Ovary (tissue), 7 donors: ENCODE measurements at regions not wholly inside any gene's neighbourhood (a gene's known extent, or its start where the extent isn't known, plus 50 kb on each side); places are given as distances from the start of the nearest gene placed in this dataset.

ENCODE experiments used
- DNase-seq, 5 donors: peaks; one replicate each; pipeline ENCODE4 v3.0.0-alpha.2; 2019 to 2020
- H3K27ac ChIP-seq, 2 donors: fragments of 200-600 bp; one replicate each; pipeline versions ENCODE4 v1.5.1 to v1.8.0; 2019 to 2022
- H3K27me3 ChIP-seq: fragments of 200-600 bp; one replicate; pipeline ENCODE4 v1.8.0; 2022
- H3K36me3 ChIP-seq: fragments of 200-600 bp; sonication (generic); one replicate; pipeline ENCODE4 v1.5.1; 2019
- H3K4me1 ChIP-seq: one replicate; pipeline ENCODE4 v1.8.1; 2013; ENCODE audit warnings: mild to moderate bottlenecking, moderate library complexity; ENCODE audit not compliant: insufficient read depth
- H3K4me3 ChIP-seq: fragments of 200-600 bp; sonication (generic); one replicate; pipeline ENCODE4 v1.5.1; 2017
- H3K9me3 ChIP-seq, 2 donors: fragments of 200-600 bp in 1 of 2; sonication (generic) in 1 of 2; one replicate each; pipeline versions ENCODE4 v1.5.1 to v1.8.1; 2013 to 2019; ENCODE audit warnings: mild to moderate bottlenecking in 1 of 2, moderate library complexity in 1 of 2
- CTCF ChIP-seq, 3 donors: fragments of 450-650 bp in 2 of 3; fragments of 200-600 bp in 1 of 3; IDR thresholded peaks; one replicate each; pipeline versions ENCODE4 v1.5.1 to v1.8.0; 2016 to 2022; ENCODE audit warnings: antibody characterized with exemption in 3 of 3, mild to moderate bottlenecking in 1 of 3
- EP300 ChIP-seq: sonication (generic); formaldehyde crosslinking; IDR thresholded peaks from one replicate; pipeline ENCODE4 v1.6.1; 2017; ENCODE audit warnings: antibody characterized with exemption
- POLR2A ChIP-seq: fragments of 450-650 bp; IDR thresholded peaks from one replicate; pipeline ENCODE4 v1.6.1; 2017; ENCODE audit warnings: antibody characterized with exemption, mild to moderate bottlenecking, moderate library complexity
- intact Hi-C, 4 donors: fragments of 100-400 bp; cut with DNase I; formaldehyde crosslinking; loops; one replicate each; pipeline versions ENCODE4 v1.11.0 to v1.15.1; 2022 to 2023
- donor health status: DM: no; HTN: no; CAD: no; lungs with moderate emphysema.
- donor health status: DM: no; HTN: no; CAD: no.
- donor health status: Bipolar disorder and iron deficiency.
- donor health status: DM: no; HTN: no; CAD: no.
- donor health status: DM: yes; HTN: yes; CAD: no.

GRCh38 chr16:19367335-19367734, 50.3 kb upstream of the TMC5 start:
- Histone ChIP-seq H3K27me3 (no peaks in the 10 kb centered on the region), H3K4me1 (no peaks in the 10 kb centered on the region), H3K36me3 (no peaks in the 10 kb centered on the region), H3K27ac (no peak overlapping the region), H3K4me3 (no peak overlapping the region), H3K9me3 (no peaks in the 10 kb centered on the region)
- intact Hi-C loops = loop anchor here in 2 of 4 donors (5.0 to 10.0 kb wide), 2 partner anchors 63 to 290 kb away; no protein-coding TSS in a partner anchor
- DNase-seq = no peak
- no peak for TF ChIP-seq CTCF (IDR thresholded peaks at IDR 0.05)
- TF ChIP-seq EP300 = no peak
- TF ChIP-seq POLR2A = no peak
